Natural killer cell (primary cell): ENCODE measurements at regions not wholly inside any gene's neighbourhood (a gene's known extent, or its start where the extent isn't known, plus 50 kb on each side); places are given as distances from the start of the nearest gene placed in this dataset.

Source experiments
- ATAC-seq, 3 donors: fragments of 150-1000 bp in 2 of 3; fragments of 200-7000 bp in 1 of 3; cut with Tn5 transposase; 1 replicate in 1 of 3; 2 replicates in 2 of 3; pipeline ENCODE4 v1.10.0; 2021; ENCODE audit warnings: mild to moderate bottlenecking in 2 of 3, moderate library complexity in 2 of 3
- DNase-seq, 2 donors: peaks; one replicate each; pipeline versions ENCODE4 v3.0.0 to v3.0.0-alpha.2; 2013 to 2021; ENCODE audit warnings: mixed read lengths in 1 of 2
- H3K27ac ChIP-seq: one replicate; pipeline ENCODE4 v1.5.1; 2013; ENCODE audit warnings: mild to moderate bottlenecking, low read length
- H3K27me3 ChIP-seq: one replicate; pipeline ENCODE4 v1.6.1; 2013; ENCODE audit warnings: low read length; ENCODE audit not compliant: control insufficient read depth, insufficient read depth
- H3K36me3 ChIP-seq: one replicate; pipeline ENCODE4 v1.6.1; 2013; ENCODE audit warnings: low read length; ENCODE audit not compliant: control insufficient read depth, insufficient read depth
- H3K4me1 ChIP-seq: one replicate; pipeline ENCODE4 v1.6.1; 2013; ENCODE audit warnings: low read length; ENCODE audit not compliant: control insufficient read depth, insufficient read depth
- H3K4me3 ChIP-seq: one replicate; pipeline ENCODE4 v1.5.1; 2013; ENCODE audit warnings: low read length
- H3K9me3 ChIP-seq: one replicate; pipeline ENCODE4 v1.6.1; 2013; ENCODE audit warnings: low read length; ENCODE audit not compliant: control insufficient read depth, insufficient read depth
- H3K27ac Mint-ChIP-seq, 2 donors: one replicate each; pipeline ENCODE4 v1.8.0; 2022; ENCODE audit warnings: mild to moderate bottlenecking in 2 of 2, mixed read lengths in 2 of 2, moderate library complexity in 1 of 2
- H3K27me3 Mint-ChIP-seq, 2 donors: one replicate each; pipeline ENCODE4 v1.8.0; 2022; ENCODE audit warnings: low read depth in 2 of 2, mixed read lengths in 2 of 2
- H3K36me3 Mint-ChIP-seq: one replicate; pipeline ENCODE4 v1.8.0; 2022; ENCODE audit warnings: mixed read lengths
- H3K4me1 Mint-ChIP-seq, 2 donors: one replicate each; pipeline ENCODE4 v1.8.0; 2022; ENCODE audit warnings: mixed read lengths in 2 of 2
- H3K4me3 Mint-ChIP-seq: one replicate; pipeline ENCODE4 v1.8.0; 2022; ENCODE audit warnings: mild to moderate bottlenecking, moderate library complexity, mixed read lengths
- H3K9me3 Mint-ChIP-seq, 2 donors: one replicate each; pipeline ENCODE4 v1.8.0; 2022; ENCODE audit warnings: mixed read lengths in 2 of 2
- WGBS: methylation state at CpG from one replicate; pipeline ENCODE4 v1.1.7; 2013; ENCODE audit warnings: missing lambda C conversion rate; ENCODE audit not compliant: insufficient coverage; 5-methylcytosine and 5-hydroxymethylcytosine counted together
- intact Hi-C: fragments of 100-400 bp; cut with micrococcal nuclease; formaldehyde crosslinking; loops from one replicate; pipeline ENCODE4 v1.14.2; 2022
- TF ChIP-seq, protein P1 (sequence below): fragments of 200-600 bp; IDR thresholded peaks from one replicate; pipeline ENCODE4 v1.8.0; 2022; ENCODE audit warnings: antibody characterized with exemption

DNA sequence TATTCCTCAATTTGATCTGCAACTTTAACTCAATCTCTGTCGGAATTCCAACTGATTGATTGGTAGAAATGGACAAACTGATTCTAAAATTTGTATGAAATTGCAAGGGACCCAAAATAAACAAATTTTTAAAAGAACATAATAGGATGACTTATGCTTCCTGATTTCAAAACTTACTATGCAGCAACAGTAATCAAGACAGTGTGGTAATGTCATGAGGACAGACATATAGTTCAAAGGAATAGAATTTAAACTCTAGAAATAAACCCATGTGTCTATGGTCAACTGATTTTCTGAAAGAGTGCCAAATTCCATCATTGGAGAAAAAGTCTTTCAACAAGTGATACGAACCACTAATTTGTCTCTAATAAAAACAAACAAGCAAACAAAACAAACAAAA, 1320.1 kb upstream of the GJE1 start:
- no peaks in the 10 kb centered on the region for H3K36me3 Mint-ChIP-seq
- no peaks in the 10 kb centered on the region for H3K27me3 ChIP-seq
- H3K27ac Mint-ChIP-seq, result no peak overlapping the region
- intact Hi-C loops, result no loop called here
- TF ChIP-seq, protein P1, sequence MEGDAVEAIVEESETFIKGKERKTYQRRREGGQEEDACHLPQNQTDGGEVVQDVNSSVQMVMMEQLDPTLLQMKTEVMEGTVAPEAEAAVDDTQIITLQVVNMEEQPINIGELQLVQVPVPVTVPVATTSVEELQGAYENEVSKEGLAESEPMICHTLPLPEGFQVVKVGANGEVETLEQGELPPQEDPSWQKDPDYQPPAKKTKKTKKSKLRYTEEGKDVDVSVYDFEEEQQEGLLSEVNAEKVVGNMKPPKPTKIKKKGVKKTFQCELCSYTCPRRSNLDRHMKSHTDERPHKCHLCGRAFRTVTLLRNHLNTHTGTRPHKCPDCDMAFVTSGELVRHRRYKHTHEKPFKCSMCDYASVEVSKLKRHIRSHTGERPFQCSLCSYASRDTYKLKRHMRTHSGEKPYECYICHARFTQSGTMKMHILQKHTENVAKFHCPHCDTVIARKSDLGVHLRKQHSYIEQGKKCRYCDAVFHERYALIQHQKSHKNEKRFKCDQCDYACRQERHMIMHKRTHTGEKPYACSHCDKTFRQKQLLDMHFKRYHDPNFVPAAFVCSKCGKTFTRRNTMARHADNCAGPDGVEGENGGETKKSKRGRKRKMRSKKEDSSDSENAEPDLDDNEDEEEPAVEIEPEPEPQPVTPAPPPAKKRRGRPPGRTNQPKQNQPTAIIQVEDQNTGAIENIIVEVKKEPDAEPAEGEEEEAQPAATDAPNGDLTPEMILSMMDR, result no peak
- no peaks in the 10 kb centered on the region for H3K9me3 Mint-ChIP-seq
- H3K4me1 Mint-ChIP-seq, result peaks cover 8 to 25% of the 10 kb centered on the region in 2 donors
- no peaks in the 10 kb centered on the region for H3K36me3 ChIP-seq
- H3K27me3 Mint-ChIP-seq, result no peaks in the 10 kb centered on the region
- DNase-seq, result no peak
- no peak overlapping the region for H3K4me3 Mint-ChIP-seq
- no peak overlapping the region for H3K27ac ChIP-seq
- H3K4me1 ChIP-seq, result no peaks in the 10 kb centered on the region
- H3K9me3 ChIP-seq, result no peaks in the 10 kb centered on the region
- WGBS, result 100% methylated on average over 1 of the region's 2 CpGs
- H3K4me3 ChIP-seq, result no peak overlapping the region
- ATAC-seq, result no peak

DNA sequence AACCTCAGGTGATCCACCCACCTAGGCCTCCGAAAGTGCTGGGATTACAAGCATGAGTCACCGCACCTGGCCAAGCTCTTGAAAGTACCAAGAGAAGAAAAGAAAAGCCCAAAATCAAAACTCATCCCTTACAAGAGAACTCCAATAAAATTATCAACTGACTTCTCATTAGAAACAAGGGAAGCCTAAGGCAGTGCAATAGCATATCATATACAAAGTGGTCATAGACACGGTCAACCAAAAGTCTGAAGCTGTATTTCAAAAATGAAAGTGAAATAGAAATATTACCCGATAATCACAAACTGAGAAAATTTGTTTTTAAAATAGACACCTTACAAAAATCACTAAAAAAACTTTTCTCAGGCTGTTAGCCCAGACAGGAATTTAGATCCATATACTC, 1321.1 kb upstream of the GJE1 start:
- H3K4me3 Mint-ChIP-seq, result no peak overlapping the region
- H3K36me3 Mint-ChIP-seq, result no peaks in the 10 kb centered on the region
- Histone ChIP-seq H3K4me1 (no peaks in the 10 kb centered on the region), H3K9me3 (no peaks in the 10 kb centered on the region), H3K4me3 (no peak overlapping the region), H3K27ac (no peak overlapping the region), H3K36me3 (no peaks in the 10 kb centered on the region), H3K27me3 (no peaks in the 10 kb centered on the region)
- ATAC-seq, result no peak
- intact Hi-C loops, result no loop called here
- peaks cover 8 to 25% of the 10 kb centered on the region in 2 donors for H3K4me1 Mint-ChIP-seq
- TF ChIP-seq, protein P1, result no peak
- DNase-seq, result no peak
- H3K27ac Mint-ChIP-seq, result no peak overlapping the region
- WGBS, result 97% methylated on average over 2 of the region's 4 CpGs
- no peaks in the 10 kb centered on the region for H3K9me3 Mint-ChIP-seq
- H3K27me3 Mint-ChIP-seq, result no peaks in the 10 kb centered on the region

GRCh38 chr6:140809694-140810101, 1323.0 kb upstream of the GJE1 start:
- Mint-ChIP-seq H3K4me3 (peak overlapping the region; percentile 17), H3K27me3 (no peaks in the 10 kb centered on the region), H3K9me3 (no peaks in the 10 kb centered on the region), H3K4me1 (peaks cover 8 to 25% of the 10 kb centered on the region in 2 donors), H3K27ac (no peak overlapping the region), H3K36me3 (no peaks in the 10 kb centered on the region)
- no peaks in the 10 kb centered on the region for H3K9me3 ChIP-seq
- H3K4me3 ChIP-seq, result no peak overlapping the region
- H3K36me3 ChIP-seq, result no peaks in the 10 kb centered on the region
- DNase-seq (peak in 1 of 2 donors; percentile 4), ATAC-seq (peak; percentile 73 to 90 (median 75))
- WGBS, result 8% methylated on average over 2 of the region's 3 CpGs
- TF ChIP-seq, protein P1, result no peak
- intact Hi-C loops, result no loop called here
- no peak overlapping the region for H3K27ac ChIP-seq
- H3K27me3 ChIP-seq, result no peaks in the 10 kb centered on the region
- H3K4me1 ChIP-seq, result no peaks in the 10 kb centered on the region

GRCh38 chr6:140806431-140806830, 1326.3 kb upstream of the GJE1 start:
- WGBS, result no CpG with 5 or more reads among the region's 1 CpG
- Mint-ChIP-seq H3K9me3 (no peaks in the 10 kb centered on the region), H3K27me3 (no peaks in the 10 kb centered on the region), H3K4me1 (peaks cover 8 to 18% of the 10 kb centered on the region in 2 donors), H3K27ac (no peak overlapping the region), H3K4me3 (no peak overlapping the region), H3K36me3 (no peaks in the 10 kb centered on the region)
- ATAC-seq (no peak), DNase-seq (no peak)
- TF ChIP-seq, protein P1, result no peak
- H3K4me3 ChIP-seq, result no peak overlapping the region
- H3K27ac ChIP-seq, result no peak overlapping the region
- H3K36me3 ChIP-seq, result no peaks in the 10 kb centered on the region
- no peaks in the 10 kb centered on the region for H3K27me3 ChIP-seq
- no peaks in the 10 kb centered on the region for H3K4me1 ChIP-seq
- intact Hi-C loops, result no loop called here
- H3K9me3 ChIP-seq, result no peaks in the 10 kb centered on the region
